ENCODE measurements at regions not wholly inside any gene's neighbourhood (a gene's known extent, or its start where the extent isn't known, plus 50 kb on each side); places are given as distances from the start of the nearest gene placed in this dataset.

GRCh38 chr5:164256351-164256750 lies 750.9 kb downstream of the MAT2B start:
- Mint-ChIP-seq H3K9me3 (ENCODE audit: low read depth) (no peaks in the 10 kb centered on the region), H3K4me3 (ENCODE audit: low read depth) (no peak overlapping the region), H3K4me1 (ENCODE audit: low read depth) (peaks cover 11% of the 10 kb centered on the region), H3K27me3 (no peaks in the 10 kb centered on the region), H3K36me3 (ENCODE audit: insufficient read depth) (no peaks in the 10 kb centered on the region), H3K27ac (no peak overlapping the region)
- no peak for TF ChIP-seq CTCF (IDR thresholded peaks at IDR 0.05; ENCODE audit: unreplicated experiment)
- DNase-seq (ENCODE audit: low spot score, unreplicated experiment) = no peak

DNA sequence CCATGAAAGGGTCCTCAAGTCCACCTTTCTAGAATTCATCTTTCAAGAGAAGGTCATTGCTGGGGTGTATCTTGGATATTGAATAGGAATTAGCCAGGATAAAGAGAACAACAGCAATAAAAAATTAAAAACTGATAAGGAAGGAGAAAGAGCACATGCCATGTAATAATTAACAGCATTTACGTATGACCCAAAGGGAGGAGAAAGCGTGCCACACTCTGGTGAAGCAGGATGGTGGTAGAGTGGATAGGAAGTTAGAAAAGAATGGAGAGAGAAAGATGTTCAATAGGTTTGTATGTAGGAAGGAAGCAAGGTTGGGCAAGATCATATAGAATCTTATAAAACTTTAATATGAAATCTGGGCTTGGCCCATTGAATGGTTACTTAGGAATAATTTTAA lies 751.5 kb downstream of the MAT2B start:
- no peaks in the 10 kb centered on the region for H3K9me3 Mint-ChIP-seq (ENCODE audit: low read depth)
- H3K4me3 Mint-ChIP-seq (ENCODE audit: low read depth) = no peak overlapping the region
- H3K4me1 Mint-ChIP-seq (ENCODE audit: low read depth) = peaks cover 11% of the 10 kb centered on the region
- H3K27me3 Mint-ChIP-seq = no peaks in the 10 kb centered on the region
- TF ChIP-seq CTCF (IDR thresholded peaks at IDR 0.05; ENCODE audit: unreplicated experiment) = no peak
- DNase-seq (ENCODE audit: low spot score, unreplicated experiment) = no peak
- no peak overlapping the region for H3K27ac Mint-ChIP-seq
- no peaks in the 10 kb centered on the region for H3K36me3 Mint-ChIP-seq (ENCODE audit: insufficient read depth)

DNA sequence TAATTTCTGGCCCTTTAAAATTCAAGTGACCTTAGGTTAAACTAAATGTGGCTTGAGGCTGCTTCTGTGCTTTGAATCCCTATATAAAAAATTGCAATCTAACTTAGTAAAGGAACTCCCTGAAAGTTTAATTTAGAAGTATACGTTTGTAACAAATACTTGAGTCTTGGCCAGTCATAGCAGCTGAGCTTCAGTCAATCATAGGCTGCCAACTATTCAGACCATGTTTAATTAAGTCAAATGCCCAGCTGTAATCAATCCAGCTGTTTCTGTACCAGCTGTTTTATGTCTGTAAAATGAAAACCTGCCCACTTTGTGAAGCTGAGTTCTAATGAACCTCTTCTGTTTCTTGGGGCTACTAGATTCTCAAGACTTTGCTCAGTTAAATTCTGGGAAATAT lies 760.1 kb downstream of the MAT2B start:
- DNase-seq (ENCODE audit: low spot score, unreplicated experiment) = no peak

DNA sequence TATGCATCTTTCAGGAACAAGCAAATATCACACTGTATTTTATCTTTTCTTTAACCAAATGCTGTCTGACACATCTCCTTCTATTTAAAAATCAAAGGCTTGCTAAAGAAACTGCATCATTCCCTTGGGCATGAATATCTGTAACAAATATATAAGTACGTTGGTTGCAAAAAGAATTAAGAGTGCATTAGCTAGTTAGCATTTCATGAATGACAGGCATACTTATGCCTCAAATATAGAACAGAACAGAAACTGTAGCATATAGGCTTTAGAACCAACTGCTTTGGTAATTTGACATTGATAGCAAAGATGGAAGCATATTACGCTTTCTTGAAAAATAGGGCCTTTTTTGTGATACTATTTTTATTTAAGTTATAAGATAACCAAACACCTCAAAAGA lies 761.2 kb downstream of the MAT2B start:
- TF ChIP-seq CTCF (IDR thresholded peaks at IDR 0.05; ENCODE audit: unreplicated experiment) = no peak

More for the DNA sequence above, 760.1 kb downstream of the MAT2B start:
- Mint-ChIP-seq H3K4me1 (ENCODE audit: low read depth) (no peaks in the 10 kb centered on the region), H3K27me3 (no peaks in the 10 kb centered on the region), H3K4me3 (ENCODE audit: low read depth) (no peak overlapping the region), H3K9me3 (ENCODE audit: low read depth) (peaks cover 5% of the 10 kb centered on the region), H3K27ac (no peak overlapping the region), H3K36me3 (ENCODE audit: insufficient read depth) (no peaks in the 10 kb centered on the region)
- no peak for TF ChIP-seq CTCF (IDR thresholded peaks at IDR 0.05; ENCODE audit: unreplicated experiment)

DNA sequence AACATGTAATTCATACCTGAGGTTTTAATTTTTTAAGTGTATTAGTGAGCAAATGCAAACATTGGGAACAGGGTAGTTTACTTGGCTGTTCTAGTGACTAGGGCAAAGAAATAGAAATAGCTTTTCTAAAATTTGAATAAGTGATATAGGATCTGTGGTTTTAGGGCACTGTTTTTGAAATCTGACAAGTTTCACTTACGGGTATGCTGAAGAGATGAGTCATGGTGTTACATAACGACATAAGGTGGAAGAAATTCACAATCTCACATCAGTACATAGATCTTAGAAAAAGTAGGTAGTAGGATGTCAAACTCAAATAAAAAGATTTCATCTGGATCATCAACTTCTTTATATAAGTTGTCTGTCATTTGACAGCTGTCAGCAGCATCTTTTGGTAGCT lies 772.3 kb downstream of the MAT2B start:
- DNase-seq (ENCODE audit: low spot score, unreplicated experiment) = no peak
- H3K27me3 Mint-ChIP-seq = no peaks in the 10 kb centered on the region
- TF ChIP-seq CTCF (IDR thresholded peaks at IDR 0.05; ENCODE audit: unreplicated experiment) = no peak
- H3K4me3 Mint-ChIP-seq (ENCODE audit: low read depth) = no peak overlapping the region
- no peaks in the 10 kb centered on the region for H3K9me3 Mint-ChIP-seq (ENCODE audit: low read depth)
- H3K27ac Mint-ChIP-seq = no peak overlapping the region
- H3K4me1 Mint-ChIP-seq (ENCODE audit: low read depth) = no peaks in the 10 kb centered on the region
- H3K36me3 Mint-ChIP-seq (ENCODE audit: insufficient read depth) = no peaks in the 10 kb centered on the region

More for the DNA sequence above, 761.2 kb downstream of the MAT2B start:
- no peak for DNase-seq (ENCODE audit: low spot score, unreplicated experiment)
- Mint-ChIP-seq H3K4me3 (ENCODE audit: low read depth) (no peak overlapping the region), H3K36me3 (ENCODE audit: insufficient read depth) (no peaks in the 10 kb centered on the region), H3K27me3 (no peaks in the 10 kb centered on the region), H3K9me3 (ENCODE audit: low read depth) (peaks cover 5% of the 10 kb centered on the region), H3K27ac (no peak overlapping the region), H3K4me1 (ENCODE audit: low read depth) (no peaks in the 10 kb centered on the region)
